HCT116 (cell line): ENCODE measurements at regions not wholly inside any gene's neighbourhood (a gene's known extent, or its start where the extent isn't known, plus 50 kb on each side); places are given as distances from the start of the nearest gene placed in this dataset.

Experiments
- ATAC-seq: fragments of 200-7000 bp; cut with Tn5 transposase; 2 replicates; pipeline ENCODE4 v1.9.1; 2020; ENCODE audit warnings: mild to moderate bottlenecking, moderate library complexity
- BruUV-seq: library from RNA; stranded (reverse); fragments of 400-500 nt; replicated peaks from 2 replicates; lab custom pipeline; 2021; lab: Mats Ljungman, UMichigan
- CTCF ChIA-PET: fragments of 300-600 bp; sonication (Branson Sonifier 250); formaldehyde crosslinking; loops from one replicate; lab custom pipeline; 2021; ENCODE audit warnings: antibody characterized with exemption; lab: Charles Lee
- POLR2A ChIA-PET: fragments of 300-600, 350-600 bp; sonication (Branson Sonifier 250); formaldehyde crosslinking; loops from one replicate; lab custom pipeline; 2021; ENCODE audit warnings: antibody characterized with exemption; lab: Charles Lee
- RAD21 ChIA-PET, 2 experiments: fragments of 300-600 bp; sonication (Branson Sonifier 250); formaldehyde crosslinking; loops; one replicate each; lab custom pipeline; 2023; ENCODE audit warnings: low total read pairs in 2 of 2; ENCODE audit not compliant: uncharacterized antibody in 2 of 2, unreplicated experiment in 2 of 2, low non-redundant PET in 1 of 2; lab: Charles Lee
- DNase-seq: peaks from one replicate; pipeline ENCODE4 v3.0.0-alpha.2; 2010; ENCODE audit warnings: low read depth, low spot score
- H2AFZ ChIP-seq: fragments of 200-600 bp; shearing (Covaris generic), sonication (generic); 2 replicates; pipeline ENCODE4 v1.6.1; 2017; ENCODE audit warnings: low read depth, mixed run types, mixed read lengths, antibody characterized with exemption, low read length; ENCODE audit not compliant: poor library complexity, severe bottlenecking
- H3K27ac ChIP-seq: 2 replicates; pipeline ENCODE4 v1.5.1; 2012; ENCODE audit warnings: low read depth, low read length
- H3K27me3 ChIP-seq: fragments of 200-600 bp; sonication (generic); 2 replicates; pipeline ENCODE4 v1.6.1; 2016; ENCODE audit warnings: mixed run types, low read length, mixed read lengths; ENCODE audit not compliant: insufficient read depth
- H3K36me3 ChIP-seq, 2 experiments: fragments of 200-500 bp in 1 of 2; fragments of 200-600 bp in 1 of 2; sonication (Bioruptor generic) in 1 of 2; sonication (generic) in 1 of 2; 2 replicates each; pipeline versions ENCODE4 v1.5.1 to v1.6.1; 2014 to 2016; ENCODE audit warnings: low read length in 2 of 2, inconsistent platforms in 1 of 2, mixed read lengths in 1 of 2, mixed run types in 1 of 2; ENCODE audit not compliant: insufficient read depth in 2 of 2, control insufficient read depth in 1 of 2
- H3K4me1 ChIP-seq, 2 experiments: fragments of 200-600 bp in 1 of 2; sonication (generic) in 1 of 2; 2 replicates each; pipeline versions ENCODE4 v1.5.1 to v1.6.1; 2012 to 2017; ENCODE audit warnings: low read length in 2 of 2, inconsistent platforms in 1 of 2, mild to moderate bottlenecking in 1 of 2, mixed read lengths in 1 of 2, mixed run types in 1 of 2, moderate library complexity in 1 of 2; ENCODE audit not compliant: insufficient read depth in 2 of 2, control insufficient read depth in 1 of 2
- H3K4me2 ChIP-seq: fragments of 200-600 bp; sonication (generic); 2 replicates; pipeline ENCODE4 v1.6.1; 2017; ENCODE audit warnings: mixed run types, low read length, mixed read lengths
- H3K4me3 ChIP-seq, 2 experiments: fragments of 200-600 bp in 1 of 2; sonication (generic) in 1 of 2; replicated peaks in 1 of 2; 2 replicates each; pipeline ENCODE4 v1.5.1; 2011 to 2016; ENCODE audit warnings: low read length in 2 of 2, control low read depth in 1 of 2, low read depth in 1 of 2, mild to moderate bottlenecking in 1 of 2, mixed read lengths in 1 of 2, mixed run types in 1 of 2
- H3K79me2 ChIP-seq: fragments of 200-600 bp; sonication (generic); 2 replicates; pipeline ENCODE4 v1.6.1; 2017; ENCODE audit warnings: mild to moderate bottlenecking, mixed run types, low read length, moderate library complexity, mixed read lengths; ENCODE audit not compliant: insufficient read depth
- H3K9ac ChIP-seq: fragments of 200-600 bp; sonication (generic); 2 replicates; pipeline ENCODE4 v1.6.1; 2016; ENCODE audit warnings: low read length, mixed read lengths
- H3K9me2 ChIP-seq: fragments of 200-600 bp; sonication (generic), shearing (Covaris generic); 2 replicates; pipeline ENCODE4 v1.6.1; 2017; ENCODE audit warnings: mixed run types, mild to moderate bottlenecking, moderate library complexity; ENCODE audit not compliant: insufficient read depth
- H3K9me3 ChIP-seq, 2 experiments: fragments of 200-500 bp in 1 of 2; fragments of 200-600 bp in 1 of 2; sonication (Bioruptor generic) in 1 of 2; sonication (generic) in 1 of 2; 2 replicates each; pipeline ENCODE4 v1.6.1; 2014 to 2017; ENCODE audit warnings: low read length in 2 of 2, mixed read lengths in 2 of 2, inconsistent platforms in 1 of 2, low read depth in 1 of 2, mild to moderate bottlenecking in 1 of 2, mixed run types in 1 of 2, moderate library complexity in 1 of 2; ENCODE audit not compliant: control insufficient read depth in 1 of 2, insufficient read depth in 1 of 2
- H4K20me1 ChIP-seq: fragments of 200-600 bp; sonication (generic), shearing (Covaris generic); 2 replicates; pipeline ENCODE4 v1.6.1; 2017; ENCODE audit warnings: mixed run types, mild to moderate bottlenecking, moderate library complexity; ENCODE audit not compliant: insufficient read depth
- CEBPB ChIP-seq: IDR thresholded peaks from 2 replicates; pipeline ENCODE4 v1.6.1; 2012; ENCODE audit warnings: low read depth
- EGR1 ChIP-seq: IDR thresholded peaks from 2 replicates; pipeline ENCODE4 v1.6.1; 2012; ENCODE audit warnings: low read depth
- ELF1 ChIP-seq: IDR thresholded peaks from 2 replicates; pipeline ENCODE4 v1.6.1; 2012; ENCODE audit warnings: low read depth, borderline replicate concordance
- EZH2 ChIP-seq: fragments of 200-600 bp; sonication (generic); IDR thresholded peaks from 2 replicates; pipeline ENCODE4 v1.6.1; 2017; ENCODE audit warnings: antibody characterized with exemption, mixed run types
- EZH2phosphoT487 ChIP-seq: fragments of 200-600 bp; IDR thresholded peaks from 2 replicates; pipeline ENCODE4 v1.6.1; 2018; ENCODE audit warnings: antibody characterized with exemption, borderline replicate concordance
- FOSL1 ChIP-seq: IDR thresholded peaks from 2 replicates; pipeline ENCODE4 v1.6.1; 2012; ENCODE audit warnings: low read depth
- SIN3A ChIP-seq: IDR thresholded peaks from 2 replicates; pipeline ENCODE4 v1.6.1; 2012; ENCODE audit warnings: low read depth
- SRF ChIP-seq: IDR thresholded peaks from 2 replicates; pipeline ENCODE4 v1.6.1; 2012; ENCODE audit warnings: low read depth
- TCF7L2 ChIP-seq: IDR thresholded peaks from 2 replicates; pipeline ENCODE4 v1.7.0; 2011; ENCODE audit warnings: borderline replicate concordance, inconsistent platforms; ENCODE audit not compliant: insufficient read depth, insufficient read length; ENCODE audit errors: extremely low read depth
- YY1 ChIP-seq: IDR thresholded peaks from 2 replicates; pipeline ENCODE4 v1.6.1; 2011; ENCODE audit warnings: low read length, low read depth, moderate library complexity, mild to moderate bottlenecking; ENCODE audit not compliant: insufficient replicate concordance; ENCODE audit errors: extremely low read depth
- ZFX ChIP-seq: fragments of 450-650 bp; IDR thresholded peaks from 2 replicates; pipeline ENCODE4 v1.6.1; 2017
- ZNF274 ChIP-seq: fragments of 200-500 bp; sonication (Bioruptor generic); IDR thresholded peaks from 2 replicates; pipeline ENCODE4 v1.6.1; 2014; ENCODE audit warnings: mild to moderate bottlenecking, low read depth, low read length, inconsistent platforms
- intact Hi-C: fragments of 100-400 bp; cut with micrococcal nuclease; formaldehyde crosslinking; loops from 2 replicates; pipeline ENCODE4 v1.10.0; 2022
- TF ChIP-seq, protein P1 (sequence below), 3 experiments: fragments of 200-600 bp in 1 of 3; sonication (generic) in 1 of 3; IDR thresholded peaks in 2 of 3; conservative IDR thresholded peaks in 1 of 3; 2 replicates each; pipeline ENCODE4 v1.5.1; 2012 to 2017; ENCODE audit warnings: low read depth in 2 of 3, low read length in 2 of 3, antibody characterized with exemption in 1 of 3, borderline replicate concordance in 1 of 3, control low read depth in 1 of 3, mild to moderate bottlenecking in 1 of 3, mixed read lengths in 1 of 3, mixed run types in 1 of 3, moderate library complexity in 1 of 3; ENCODE audit not compliant: insufficient read depth in 1 of 3
- TF ChIP-seq, protein P2 (sequence below): IDR thresholded peaks from 2 replicates; pipeline ENCODE4 v1.6.1; 2012
- TF ChIP-seq, protein P3 (sequence below): IDR thresholded peaks from 2 replicates; pipeline ENCODE4 v1.6.1; 2012

DNA sequence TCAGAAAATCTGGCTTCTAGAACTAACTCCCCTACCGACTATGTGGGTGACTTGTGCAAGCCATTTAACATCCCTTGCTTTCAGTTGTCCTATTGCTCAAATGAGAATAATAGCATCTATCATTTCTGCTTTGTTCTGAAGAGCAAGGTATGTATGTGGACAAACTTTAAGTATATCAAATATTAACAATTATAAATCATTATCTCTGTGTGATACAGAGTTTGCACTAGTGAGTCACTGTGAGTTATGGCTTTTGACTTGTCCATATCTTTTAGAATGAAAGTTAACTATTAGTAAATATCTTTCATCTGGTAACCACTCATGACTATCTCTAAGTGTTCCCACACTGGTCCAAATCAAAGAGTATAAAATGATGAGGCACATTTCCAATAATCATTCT is 812.9 kb upstream of the ADGRL2 start:
- no TSS peak for BruUV-seq
- Histone ChIP-seq H3K4me3 (no peak overlapping the region), H3K27me3 (no peaks in the 10 kb centered on the region), H3K9me2 (no peaks in the 10 kb centered on the region), H3K79me2 (no peaks in the 10 kb centered on the region), H3K27ac (no peak overlapping the region), H3K4me2 (no peak overlapping the region), H3K36me3 (no peaks in the 10 kb centered on the region), H3K9me3 (no peaks in the 10 kb centered on the region; a peak in 1 of 4 replicates), H3K9ac (no peak overlapping the region), H3K4me1 (no peaks in the 10 kb centered on the region), H2AFZ (no peak overlapping the region), H4K20me1 (no peaks in the 10 kb centered on the region)
- ChIA-PET POLR2A (no interaction called here), RAD21 (no interaction called here), CTCF (no interaction called here)
- DNase-seq (no peak), ATAC-seq (no peak)
- no peak for TF ChIP-seq YY1
- no peak for TF ChIP-seq SIN3A
- TF ChIP-seq EZH2 = no peak
- no peak for TF ChIP-seq EZH2phosphoT487
- TF ChIP-seq SRF = no peak
- TF ChIP-seq EGR1 = no peak
- TF ChIP-seq, protein P1, sequence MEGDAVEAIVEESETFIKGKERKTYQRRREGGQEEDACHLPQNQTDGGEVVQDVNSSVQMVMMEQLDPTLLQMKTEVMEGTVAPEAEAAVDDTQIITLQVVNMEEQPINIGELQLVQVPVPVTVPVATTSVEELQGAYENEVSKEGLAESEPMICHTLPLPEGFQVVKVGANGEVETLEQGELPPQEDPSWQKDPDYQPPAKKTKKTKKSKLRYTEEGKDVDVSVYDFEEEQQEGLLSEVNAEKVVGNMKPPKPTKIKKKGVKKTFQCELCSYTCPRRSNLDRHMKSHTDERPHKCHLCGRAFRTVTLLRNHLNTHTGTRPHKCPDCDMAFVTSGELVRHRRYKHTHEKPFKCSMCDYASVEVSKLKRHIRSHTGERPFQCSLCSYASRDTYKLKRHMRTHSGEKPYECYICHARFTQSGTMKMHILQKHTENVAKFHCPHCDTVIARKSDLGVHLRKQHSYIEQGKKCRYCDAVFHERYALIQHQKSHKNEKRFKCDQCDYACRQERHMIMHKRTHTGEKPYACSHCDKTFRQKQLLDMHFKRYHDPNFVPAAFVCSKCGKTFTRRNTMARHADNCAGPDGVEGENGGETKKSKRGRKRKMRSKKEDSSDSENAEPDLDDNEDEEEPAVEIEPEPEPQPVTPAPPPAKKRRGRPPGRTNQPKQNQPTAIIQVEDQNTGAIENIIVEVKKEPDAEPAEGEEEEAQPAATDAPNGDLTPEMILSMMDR (IDR thresholded peaks at IDR 0.05 in 2 of 3, conservative IDR thresholded peaks at IDR 0.05 in 1 of 3; ENCODE audit: borderline replicate concordance in 1 of 3, insufficient read depth in 1 of 3, low read depth in 2 of 3, low read length in 2 of 3) = no peak
- TF ChIP-seq FOSL1 = no peak
- TF ChIP-seq ZFX = no peak
- intact Hi-C loops = no loop called here

DNA sequence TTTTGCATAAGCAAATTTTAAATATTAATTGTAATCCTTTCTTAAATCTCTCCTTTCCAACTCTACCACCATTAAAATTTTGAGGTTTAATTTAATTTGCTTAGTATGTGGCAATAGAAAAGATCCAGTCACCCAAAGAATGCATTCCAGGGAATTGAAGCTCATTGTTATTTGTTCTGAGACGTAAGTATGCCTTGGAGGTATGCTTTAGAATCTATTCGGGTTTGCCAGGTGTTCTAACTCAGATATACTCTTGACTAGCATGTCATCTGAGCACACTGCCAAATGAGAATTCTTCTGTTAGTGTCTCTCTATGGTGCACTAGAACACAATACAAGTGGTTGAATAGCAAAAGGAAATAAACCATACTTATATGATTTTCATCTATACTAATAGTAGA is 813.6 kb upstream of the ADGRL2 start:
- RAD21 ChIA-PET = no interaction called here
- Histone ChIP-seq H3K9ac (no peak overlapping the region), H3K4me3 (no peak overlapping the region), H2AFZ (no peak overlapping the region), H3K9me3 (no peaks in the 10 kb centered on the region; a peak in 1 of 4 replicates), H4K20me1 (no peaks in the 10 kb centered on the region), H3K4me1 (no peaks in the 10 kb centered on the region), H3K27ac (no peak overlapping the region), H3K4me2 (no peak overlapping the region), H3K36me3 (no peaks in the 10 kb centered on the region), H3K27me3 (no peaks in the 10 kb centered on the region), H3K79me2 (no peaks in the 10 kb centered on the region), H3K9me2 (no peaks in the 10 kb centered on the region)
- BruUV-seq = no TSS peak
- intact Hi-C loops = no loop called here
- POLR2A ChIA-PET = no interaction called here
- DNase-seq (no peak), ATAC-seq (no peak)
- TF ChIP-seq ELF1 = no peak
- TF ChIP-seq, protein P2, sequence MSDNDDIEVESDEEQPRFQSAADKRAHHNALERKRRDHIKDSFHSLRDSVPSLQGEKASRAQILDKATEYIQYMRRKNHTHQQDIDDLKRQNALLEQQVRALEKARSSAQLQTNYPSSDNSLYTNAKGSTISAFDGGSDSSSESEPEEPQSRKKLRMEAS = no peak
- no peak for TF ChIP-seq TCF7L2
- TF ChIP-seq SIN3A = no peak
- no peak for TF ChIP-seq EGR1
- TF ChIP-seq, protein P3, sequence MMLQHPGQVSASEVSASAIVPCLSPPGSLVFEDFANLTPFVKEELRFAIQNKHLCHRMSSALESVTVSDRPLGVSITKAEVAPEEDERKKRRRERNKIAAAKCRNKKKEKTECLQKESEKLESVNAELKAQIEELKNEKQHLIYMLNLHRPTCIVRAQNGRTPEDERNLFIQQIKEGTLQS = no peak
- no peak for TF ChIP-seq ZNF274
- no peak for TF ChIP-seq CEBPB
- CTCF ChIA-PET = no interaction called here
